PFSK-1 (cell line): ENCODE measurements at regions not wholly inside any gene's neighbourhood (a gene's known extent, or its start where the extent isn't known, plus 50 kb on each side); places are given as distances from the start of the nearest gene placed in this dataset.

Source experiments
- TAF1 ChIP-seq: IDR thresholded peaks from 2 replicates; pipeline ENCODE4 v1.6.1; 2012; ENCODE audit warnings: low read length, control low read depth, borderline replicate concordance; ENCODE audit not compliant: insufficient read depth
- TF ChIP-seq, protein P1 (sequence below), 2 experiments: IDR thresholded peaks; 2 replicates each; pipeline versions ENCODE4 v1.6.1 to v1.8.0; 2011 to 2012; ENCODE audit warnings: low read depth in 2 of 2, low read length in 2 of 2, control low read depth in 1 of 2, inconsistent platforms in 1 of 2, mild to moderate bottlenecking in 1 of 2, moderate library complexity in 1 of 2; ENCODE audit not compliant: insufficient read depth in 1 of 2

GRCh38 chr11:96815236-96815635 lies 425.4 kb downstream of the JRKL start:
- TF ChIP-seq TAF1, result no peak
- TF ChIP-seq, protein P1, sequence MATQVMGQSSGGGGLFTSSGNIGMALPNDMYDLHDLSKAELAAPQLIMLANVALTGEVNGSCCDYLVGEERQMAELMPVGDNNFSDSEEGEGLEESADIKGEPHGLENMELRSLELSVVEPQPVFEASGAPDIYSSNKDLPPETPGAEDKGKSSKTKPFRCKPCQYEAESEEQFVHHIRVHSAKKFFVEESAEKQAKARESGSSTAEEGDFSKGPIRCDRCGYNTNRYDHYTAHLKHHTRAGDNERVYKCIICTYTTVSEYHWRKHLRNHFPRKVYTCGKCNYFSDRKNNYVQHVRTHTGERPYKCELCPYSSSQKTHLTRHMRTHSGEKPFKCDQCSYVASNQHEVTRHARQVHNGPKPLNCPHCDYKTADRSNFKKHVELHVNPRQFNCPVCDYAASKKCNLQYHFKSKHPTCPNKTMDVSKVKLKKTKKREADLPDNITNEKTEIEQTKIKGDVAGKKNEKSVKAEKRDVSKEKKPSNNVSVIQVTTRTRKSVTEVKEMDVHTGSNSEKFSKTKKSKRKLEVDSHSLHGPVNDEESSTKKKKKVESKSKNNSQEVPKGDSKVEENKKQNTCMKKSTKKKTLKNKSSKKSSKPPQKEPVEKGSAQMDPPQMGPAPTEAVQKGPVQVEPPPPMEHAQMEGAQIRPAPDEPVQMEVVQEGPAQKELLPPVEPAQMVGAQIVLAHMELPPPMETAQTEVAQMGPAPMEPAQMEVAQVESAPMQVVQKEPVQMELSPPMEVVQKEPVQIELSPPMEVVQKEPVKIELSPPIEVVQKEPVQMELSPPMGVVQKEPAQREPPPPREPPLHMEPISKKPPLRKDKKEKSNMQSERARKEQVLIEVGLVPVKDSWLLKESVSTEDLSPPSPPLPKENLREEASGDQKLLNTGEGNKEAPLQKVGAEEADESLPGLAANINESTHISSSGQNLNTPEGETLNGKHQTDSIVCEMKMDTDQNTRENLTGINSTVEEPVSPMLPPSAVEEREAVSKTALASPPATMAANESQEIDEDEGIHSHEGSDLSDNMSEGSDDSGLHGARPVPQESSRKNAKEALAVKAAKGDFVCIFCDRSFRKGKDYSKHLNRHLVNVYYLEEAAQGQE (IDR thresholded peaks at IDR 0.05; ENCODE audit: insufficient read depth in 1 of 2, low read depth in 2 of 2, low read length in 2 of 2), result no peak
